HG03439 (cell line): ENCODE measurements at regions not wholly inside any gene's neighbourhood (a gene's known extent, or its start where the extent isn't known, plus 50 kb on each side); places are given as distances from the start of the nearest gene placed in this dataset.
A peak's percentile ranks its signal among the peaks of the same experiment; 100 is the strongest.

Experiments used
- ATAC-seq: cut with Tn5 transposase; IDR thresholded peaks from one replicate; pipeline ENCODE4 v1.9.1; 2021; ENCODE audit warnings: mild to moderate bottlenecking, moderate library complexity; ENCODE audit not compliant: unreplicated experiment

DNA sequence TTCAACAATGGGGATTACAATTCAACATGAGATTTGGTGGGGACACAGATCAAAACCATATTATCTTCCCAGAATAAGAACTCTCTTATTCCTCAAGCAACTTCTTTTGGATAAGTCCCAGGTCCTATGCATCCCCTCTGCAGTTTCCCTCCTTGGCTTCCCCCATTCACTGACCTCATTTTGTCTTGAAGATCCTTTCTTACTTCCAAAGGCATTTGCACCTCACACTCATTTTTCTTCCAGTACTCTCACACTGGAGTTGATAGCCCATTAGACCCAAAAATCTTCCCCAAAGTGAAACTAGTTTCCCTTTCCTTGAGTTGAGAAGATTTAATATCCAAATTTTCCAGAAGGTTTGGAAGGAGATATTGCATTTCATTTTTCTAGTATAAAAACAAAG is 178.0 kb upstream of the DAPK1 start:
- no peak for ATAC-seq

GRCh38 chr9:87320146-87320884 is 177.4 kb upstream of the DAPK1 start:
- ATAC-seq = no peak

DNA sequence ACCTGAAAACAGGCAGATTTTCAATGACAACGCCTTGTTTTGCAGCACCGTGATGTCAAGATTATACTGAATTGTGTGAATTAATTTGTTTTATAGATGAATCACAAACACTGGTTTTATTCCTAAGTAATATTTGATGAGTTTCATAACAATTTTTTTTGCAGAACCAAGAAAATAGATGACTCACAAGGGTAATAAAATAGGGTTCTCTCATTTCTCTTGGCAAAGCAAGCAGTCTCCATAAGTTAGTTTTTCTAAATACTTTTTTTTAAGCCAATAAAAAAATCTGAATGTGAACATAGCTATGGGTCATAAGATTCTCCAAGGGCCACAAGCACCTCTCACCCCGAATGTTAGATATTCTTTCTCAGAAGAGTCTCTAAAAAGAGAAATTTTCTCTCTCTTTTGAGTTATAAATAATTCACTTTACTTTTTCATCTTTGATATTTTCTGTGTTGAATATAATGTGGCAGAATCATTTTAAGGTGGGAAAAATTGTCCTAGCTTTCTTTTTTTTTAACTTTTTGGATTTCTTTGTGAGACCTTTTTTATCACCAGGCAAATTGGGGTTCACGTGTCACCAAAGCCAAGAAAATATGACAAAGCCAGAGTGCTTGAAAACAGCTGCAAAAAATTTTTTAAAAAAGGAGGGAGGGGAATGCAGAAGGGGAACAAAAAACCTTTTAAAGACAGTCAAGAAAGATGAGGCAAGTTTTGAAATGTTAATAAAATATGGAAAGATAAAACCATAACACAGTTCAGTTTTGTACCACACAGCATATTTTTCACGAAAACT is 174.6 kb upstream of the DAPK1 start:
- no peak for ATAC-seq

- ATAC-seq = no peak
Observed at GRCh38 chr9:87323928-87324327, 173.7 kb upstream of the DAPK1 start.

- no peak for ATAC-seq
Observed at GRCh38 chr9:87324613-87325194, 173.0 kb upstream of the DAPK1 start.

- ATAC-seq = no peak
Observed at GRCh38 chr9:87327575-87328125, 170.0 kb upstream of the DAPK1 start.

DNA sequence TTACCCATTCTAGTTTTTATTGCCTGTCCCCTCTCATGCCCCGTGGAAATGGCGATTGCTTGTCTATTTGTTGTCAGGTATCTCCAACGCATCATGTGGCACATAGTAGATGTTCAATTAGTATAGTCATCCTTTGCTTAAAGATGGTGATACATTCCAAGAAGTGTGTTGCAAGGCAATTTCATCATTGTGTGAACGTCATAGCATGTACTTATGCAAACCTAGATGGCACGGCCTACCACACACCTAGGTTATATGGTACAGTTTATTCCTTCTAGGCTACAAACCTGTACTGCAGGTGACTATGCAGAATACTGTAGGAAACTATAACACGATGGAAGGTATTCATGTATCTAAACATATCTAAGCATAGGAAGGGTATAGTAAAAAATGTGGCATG is 163.9 kb upstream of the DAPK1 start:
- ATAC-seq = no peak

- ATAC-seq = no peak
Observed at GRCh38 chr9:87334366-87334765, 163.3 kb upstream of the DAPK1 start.

DNA sequence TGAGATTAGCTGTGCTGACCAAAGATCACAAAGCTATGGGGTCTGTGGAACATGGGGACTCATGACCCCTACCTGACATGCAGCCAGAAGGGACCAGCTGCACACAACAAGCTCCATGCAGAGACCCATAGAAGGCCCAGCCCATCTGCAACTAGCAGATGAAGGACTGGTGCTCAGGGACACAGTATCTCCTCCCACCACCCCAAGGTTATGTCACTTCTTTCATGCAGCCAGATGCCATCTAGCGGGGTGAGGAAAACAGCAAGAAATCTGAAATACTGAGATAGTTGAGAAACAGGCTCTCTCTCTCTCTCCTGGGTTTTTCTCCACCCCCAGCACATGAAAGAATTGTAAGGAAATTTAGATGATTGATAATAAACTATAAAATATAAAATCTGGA is 161.3 kb upstream of the DAPK1 start:
- ATAC-seq = no peak

DNA sequence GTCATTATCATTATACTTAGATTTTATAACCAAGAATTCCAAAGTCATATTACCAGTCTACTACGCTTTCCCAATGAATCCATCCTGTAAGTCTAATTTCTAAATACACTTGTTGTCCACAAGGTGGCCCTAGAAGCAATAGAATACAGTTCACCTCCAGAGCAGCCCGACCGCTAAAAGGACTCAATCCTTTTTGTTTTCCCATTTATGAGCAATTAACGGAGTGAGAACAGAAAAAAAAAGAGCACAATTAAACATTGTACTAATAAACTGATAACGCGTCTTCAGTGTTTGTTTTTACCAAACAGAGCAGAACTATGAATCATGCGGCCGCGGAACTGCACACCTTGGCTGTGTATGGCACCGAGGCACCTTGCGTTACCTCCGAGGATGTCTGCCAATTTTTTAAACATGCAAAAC is 160.7 kb upstream of the DAPK1 start:
- ATAC-seq = peak; percentile 54

GRCh38 chr9:87337335-87338087 is 160.2 kb upstream of the DAPK1 start:
- ATAC-seq = no peak

DNA sequence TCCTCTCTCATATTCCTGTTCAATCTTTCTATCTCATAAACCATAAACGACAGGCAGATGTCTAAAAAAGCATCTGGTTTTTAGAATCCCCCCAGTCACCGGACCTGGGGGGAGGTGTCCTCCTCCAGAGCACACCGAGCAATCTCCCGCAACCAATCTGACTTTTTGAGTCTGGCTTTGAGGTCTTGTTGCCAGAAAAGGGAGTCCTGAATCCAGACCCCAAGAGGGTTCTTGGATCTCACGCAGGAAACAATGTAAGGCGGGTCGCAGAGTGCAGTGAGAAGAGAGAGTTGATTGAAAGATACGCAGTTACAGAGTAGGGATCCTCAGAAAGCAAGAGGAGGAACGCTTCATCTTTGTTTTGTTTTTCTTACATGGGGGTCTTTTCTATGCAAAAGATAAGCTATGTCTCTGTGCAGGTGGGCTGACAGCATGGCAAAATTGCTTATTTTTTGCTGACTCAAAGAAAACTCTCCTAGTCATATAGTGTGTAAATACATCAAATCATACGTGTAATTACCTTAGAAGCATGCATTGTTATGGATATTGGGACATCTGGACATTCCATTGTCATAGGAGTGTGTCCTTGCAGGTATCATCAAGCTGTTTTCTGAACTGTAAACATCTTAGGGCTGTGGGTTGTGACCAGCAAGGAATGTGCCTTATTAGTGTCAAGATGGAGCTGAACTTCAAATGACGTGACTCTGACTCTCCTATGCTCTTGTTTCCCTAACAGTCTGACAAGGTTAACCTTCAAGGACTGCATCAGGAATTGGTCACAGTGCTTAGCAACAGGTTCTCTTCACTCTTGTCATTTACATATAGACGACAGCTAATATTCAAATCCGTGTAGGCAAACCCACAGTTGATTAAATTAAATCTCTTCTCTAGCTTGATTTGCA is 159.3 kb upstream of the DAPK1 start:
- no peak for ATAC-seq

GRCh38 chr9:87340391-87340790 is 157.3 kb upstream of the DAPK1 start:
- no peak for ATAC-seq

- no peak for ATAC-seq
Observed at GRCh38 chr9:87342743-87343142, 154.9 kb upstream of the DAPK1 start.

- no peak for ATAC-seq
Observed at GRCh38 chr9:87343816-87344430, 153.7 kb upstream of the DAPK1 start.

- ATAC-seq = no peak
Observed at GRCh38 chr9:87346061-87346665, 151.5 kb upstream of the DAPK1 start.

GRCh38 chr9:87350915-87351314 is 146.8 kb upstream of the DAPK1 start:
- no peak for ATAC-seq

DNA sequence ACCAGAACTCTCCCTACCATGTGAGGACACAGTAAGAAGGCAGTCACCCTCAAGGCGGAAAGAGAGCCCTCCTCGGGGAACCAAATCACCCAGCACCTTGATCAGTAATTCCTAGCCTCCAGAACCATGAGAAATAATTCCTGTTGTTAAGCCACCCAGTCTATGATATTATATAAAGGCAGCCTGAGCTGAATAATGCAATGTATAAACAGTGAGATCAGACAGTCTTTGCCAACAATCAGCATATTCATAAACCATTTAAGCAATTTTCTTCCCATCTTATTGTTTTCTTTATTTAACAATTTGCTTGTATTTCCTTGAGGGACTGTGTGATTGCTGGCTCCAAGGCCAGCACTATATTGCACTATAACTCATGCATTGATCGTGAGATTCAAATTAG is 144.4 kb upstream of the DAPK1 start:
- ATAC-seq = no peak

DNA sequence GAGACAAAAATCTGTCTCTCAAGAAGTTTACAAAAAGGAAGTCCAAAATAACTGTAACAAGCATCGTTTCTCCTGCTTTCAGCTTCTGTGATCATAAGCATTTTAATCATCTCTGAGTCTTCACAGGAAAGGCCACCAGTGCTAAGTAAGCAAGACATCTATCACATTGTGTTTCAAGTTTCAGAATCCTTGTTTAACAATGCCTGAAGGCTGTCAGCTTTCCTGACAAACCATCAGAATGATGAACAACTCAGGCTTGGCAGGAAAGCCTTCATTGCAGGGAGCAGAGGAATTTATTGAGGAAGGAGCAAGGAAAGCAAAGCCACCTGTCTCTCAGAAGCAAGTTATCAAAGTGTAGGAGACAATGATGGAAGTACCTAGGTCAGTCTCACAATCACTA is 143.5 kb upstream of the DAPK1 start:
- no peak for ATAC-seq
